ENCODE measurements at regions not wholly inside any gene's neighbourhood (a gene's known extent, or its start where the extent isn't known, plus 50 kb on each side); places are given as distances from the start of the nearest gene placed in this dataset.

- TF ChIP-seq CTCF (IDR thresholded peaks at IDR 0.05), result no peak
- no peak for TF ChIP-seq POLR2A (IDR thresholded peaks at IDR 0.05)
Measured at GRCh38 chr3:116969646-116970045, 260.1 kb downstream of the TUSC7 start.

Data from right lobe of liver (tissue), 4 donors.